Tibial nerve (tissue), 4 donors: ENCODE measurements at regions not wholly inside any gene's neighbourhood (a gene's known extent, or its start where the extent isn't known, plus 50 kb on each side); places are given as distances from the start of the nearest gene placed in this dataset.

ENCODE experiments used
- CTCF ChIP-seq, 5 experiments: fragments of 200-600 bp in 3 of 5; fragments of 450-650 bp in 2 of 5; sonication (generic) in 3 of 5; IDR thresholded peaks; one replicate each; pipeline ENCODE4 v1.5.1; 2016 to 2019; ENCODE audit warnings: antibody characterized with exemption in 5 of 5, mild to moderate bottlenecking in 3 of 5, moderate library complexity in 2 of 5
- EP300 ChIP-seq, 2 donors: sonication (generic); formaldehyde crosslinking; IDR thresholded peaks; one replicate each; pipeline ENCODE4 v1.6.1; 2017; ENCODE audit warnings: antibody characterized with exemption in 2 of 2, mild to moderate bottlenecking in 1 of 2
- POLR2A ChIP-seq, 2 donors: fragments of 450-650 bp; IDR thresholded peaks; one replicate each; pipeline ENCODE4 v1.6.1; 2017; ENCODE audit warnings: antibody characterized with exemption in 2 of 2, mild to moderate bottlenecking in 2 of 2, moderate library complexity in 2 of 2

DNA sequence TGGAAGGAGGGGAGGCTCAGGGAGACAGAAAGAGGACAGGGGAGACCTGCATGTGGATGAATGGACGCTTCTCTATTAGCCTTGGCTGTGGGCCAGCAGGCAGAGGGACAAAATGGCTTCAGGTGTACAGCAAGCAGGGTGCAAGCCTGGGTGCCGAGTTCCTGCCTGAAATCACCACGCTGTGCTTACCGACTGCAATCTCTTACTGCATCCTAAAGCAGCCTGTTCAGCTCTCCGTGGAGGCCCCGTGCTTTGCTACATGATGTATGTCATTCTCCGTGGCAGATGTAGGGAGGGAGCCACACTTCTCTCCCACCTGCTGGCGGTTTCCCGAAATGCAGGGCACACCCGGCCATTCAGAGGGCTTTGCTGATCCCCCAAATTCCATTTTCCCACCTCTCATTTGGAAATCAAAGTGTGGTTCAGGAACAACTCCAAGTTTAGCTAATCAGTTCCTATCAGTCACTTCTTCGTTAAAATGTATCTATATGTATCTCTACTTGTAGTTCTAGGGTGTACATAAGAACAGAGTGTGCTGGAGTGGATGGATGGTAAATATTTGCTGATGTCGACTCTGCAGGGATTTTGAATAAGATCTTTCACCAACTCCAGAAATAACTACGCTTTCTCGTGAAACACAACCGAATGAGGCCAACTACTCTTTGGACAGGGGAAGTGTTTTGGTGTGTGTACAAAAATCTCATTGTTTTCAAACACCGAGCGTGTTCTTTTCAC lies 122.3 kb upstream of the BACE2 start:
- TF ChIP-seq EP300 (IDR thresholded peaks at IDR 0.05): no peak
- no peak for TF ChIP-seq CTCF (IDR thresholded peaks at IDR 0.05)
- TF ChIP-seq POLR2A (IDR thresholded peaks at IDR 0.05): no peak
